Heart right ventricle (tissue), 16 donors: ENCODE measurements at regions not wholly inside any gene's neighbourhood (a gene's known extent, or its start where the extent isn't known, plus 50 kb on each side); places are given as distances from the start of the nearest gene placed in this dataset.

Experiments used
- ATAC-seq, 8 donors: fragments of 200-7000 bp; cut with Tn5 transposase; one replicate each; pipeline ENCODE4 v1.9.1; 2020; ENCODE audit warnings: mild to moderate bottlenecking in 8 of 8, moderate library complexity in 8 of 8, moderate number of reproducible peaks in 1 of 8
- DNase-seq, 2 donors: peaks; one replicate each; pipeline ENCODE4 v3.0.0-alpha.2; 2020
- H3K27ac ChIP-seq, 10 donors: fragments of 200-600 bp; sonication (generic) in 2 of 10; one replicate each; pipeline versions ENCODE4 v1.5.0 to v1.8.0; 2020 to 2022; ENCODE audit warnings: mild to moderate bottlenecking in 3 of 10
- H3K27me3 ChIP-seq, 7 donors: fragments of 200-600 bp; one replicate each; pipeline ENCODE4 v1.8.0; 2021 to 2022; ENCODE audit warnings: mild to moderate bottlenecking in 2 of 7
- H3K36me3 ChIP-seq, 9 donors: fragments of 200-600 bp; sonication (generic) in 1 of 9; one replicate each; pipeline versions ENCODE4 v1.5.0 to v1.8.0; 2020 to 2022; ENCODE audit warnings: mild to moderate bottlenecking in 2 of 9
- H3K4me1 ChIP-seq, 9 donors: fragments of 200-600 bp; sonication (generic) in 1 of 9; one replicate each; pipeline versions ENCODE4 v1.5.0 to v1.8.0; 2020 to 2022; ENCODE audit warnings: mild to moderate bottlenecking in 4 of 9
- H3K4me3 ChIP-seq, 10 donors: fragments of 200-600 bp; sonication (generic) in 2 of 10; one replicate each; pipeline versions ENCODE4 v1.5.0 to v1.8.0; 2020 to 2022; ENCODE audit warnings: mild to moderate bottlenecking in 7 of 10, moderate library complexity in 2 of 10
- H3K9me3 ChIP-seq, 11 donors: fragments of 200-600 bp in 10 of 11; sonication (generic) in 2 of 11; one replicate each; pipeline versions ENCODE4 v1.5.0 to v1.8.0; 2013 to 2022; ENCODE audit warnings: mild to moderate bottlenecking in 2 of 11, control low read depth in 1 of 11, moderate library complexity in 1 of 11
- CTCF ChIP-seq, 9 donors: fragments of 200-600 bp; sonication (generic) in 2 of 9; IDR thresholded peaks; one replicate each; pipeline versions ENCODE4 v1.5.0 to v1.8.0; 2021 to 2022; ENCODE audit warnings: antibody characterized with exemption in 9 of 9, mild to moderate bottlenecking in 5 of 9, moderate library complexity in 1 of 9
- WGBS, 2 donors: extraction: QIAGEN DNeasy Blood & Tissue Kit; methylation state at CpG; one replicate each; pipeline ENCODE4 v1.1.7; 2013; ENCODE audit warnings: inconsistent platforms in 1 of 2; 5-methylcytosine and 5-hydroxymethylcytosine counted together
- intact Hi-C, 10 donors: fragments of 100-400 bp; cut with DNase I; formaldehyde crosslinking; loops; one replicate each; pipeline versions ENCODE4 v1.11.1 to v1.14.2; 2022
- donor health status: Arrhythmogenic right ventricular cardiomyopathy.
- donor health status: ischemic (EF 13 %, LVEDD 7.1; RV severe dilation, severe dysfunction).
- donor health status: healthy with polysubstance abuse.
- donor health status: DM: no; HTN: yes; CAD: no.
- donor health status: DM: no; HTN: no; CAD: no.
- donor health status: ischemic (EF 25% LVEDD 6.9; RV normal size, moderate dysfunction).
- donor health status: ischemic (EF 25% LVEDD 5.7; RV mildly dilated, moderate dysfunction).
- donor health status: healthy.
- donor health status: DM: yes; HTN: yes; CAD: no.
- donor health status: Ischemic cardiomyopathy.
- donor health status: ischemic (EF 35%, LVEDD 5.7; RV mildly dilated, moderate dysfunction).
- donor health status: nonischemic (EF 11% LVEDD 7.7; RV severe dilation, severe dysfunction).
- donor health status: DM: yes; HTN: yes; CAD: no.
- donor health status: PGD.
- donor health status: ischemic (EF 29% LVEDD 5.4; RV normal size, mild dysfunction).
- donor health status: nonischemic (EF 23%, LVEDD 6.1; RV moderate dilation, normal function).

- intact Hi-C loops, result loop anchor here in 3 of 10 donors (10.0 kb wide), 1 partner anchor 592 kb away; no protein-coding TSS in a partner anchor
These were observed 177.5 kb downstream of the ANAPC1 start for GRCh38 chr2:111706481-111707001.

GRCh38 chr2:111707700-111708099 is 176.3 kb downstream of the ANAPC1 start:
- ATAC-seq, result no peak
- Histone ChIP-seq H3K4me1 (peaks cover 0 to 25% (median 8%) of the 10 kb centered on the region in 9 donors), H3K27ac (no peak overlapping the region), H3K4me3 (no peak overlapping the region), H3K27me3 (no peaks in the 10 kb centered on the region), H3K9me3 (peaks cover 0 to 6% (median 0%) of the 10 kb centered on the region in 11 donors), H3K36me3 (no peaks in the 10 kb centered on the region)
- 95 to 98% methylated on average over 7 of the region's 7 CpGs for WGBS, 2 donors
- TF ChIP-seq CTCF (IDR thresholded peaks at IDR 0.05), result no peak
- DNase-seq, result no peak
- intact Hi-C loops, result loop anchor here in 3 of 10 donors (10.0 kb wide), 1 partner anchor 593 kb away; no protein-coding TSS in a partner anchor

More at GRCh38 chr2:111706481-111707001, 177.5 kb downstream of the ANAPC1 start:
- TF ChIP-seq CTCF (IDR thresholded peaks at IDR 0.05), result no peak
- no peak overlapping the region for H3K27ac ChIP-seq
- H3K9me3 ChIP-seq, result no peaks in the 10 kb centered on the region
- H3K4me1 ChIP-seq, result peaks cover 0 to 37% (median 12%) of the 10 kb centered on the region in 9 donors
- no peak overlapping the region for H3K4me3 ChIP-seq
- no peaks in the 10 kb centered on the region for H3K27me3 ChIP-seq
- ATAC-seq (no peak), DNase-seq (no peak)
- WGBS, 2 donors, result 93 to 95% methylated on average over 9 of the region's 9 CpGs
- no peaks in the 10 kb centered on the region for H3K36me3 ChIP-seq

GRCh38 chr2:111708476-111709180 is 175.4 kb downstream of the ANAPC1 start:
- DNase-seq (no peak), ATAC-seq (no peak)
- peaks cover 0 to 24% (median 8%) of the 10 kb centered on the region in 9 donors for H3K4me1 ChIP-seq
- no peak for TF ChIP-seq CTCF (IDR thresholded peaks at IDR 0.05)
- H3K36me3 ChIP-seq, result no peaks in the 10 kb centered on the region
- 87 to 88% methylated on average over 4 of the region's 4 CpGs for WGBS, 2 donors
- peaks cover 0 to 6% (median 0%) of the 10 kb centered on the region in 11 donors for H3K9me3 ChIP-seq
- no peak overlapping the region for H3K27ac ChIP-seq
- intact Hi-C loops, result loop anchor here in 3 of 10 donors (10.0 kb wide), 1 partner anchor 594 kb away; no protein-coding TSS in a partner anchor
- no peaks in the 10 kb centered on the region for H3K27me3 ChIP-seq
- no peak overlapping the region for H3K4me3 ChIP-seq

GRCh38 chr2:111709321-111709720 is 174.7 kb downstream of the ANAPC1 start:
- Histone ChIP-seq H3K9me3 (peaks cover 0 to 6% (median 0%) of the 10 kb centered on the region in 11 donors), H3K4me3 (no peak overlapping the region), H3K36me3 (no peaks in the 10 kb centered on the region), H3K4me1 (peaks cover 0 to 24% (median 8%) of the 10 kb centered on the region in 9 donors), H3K27me3 (no peaks in the 10 kb centered on the region), H3K27ac (no peak overlapping the region)
- DNase-seq (no peak), ATAC-seq (no peak)
- no peak for TF ChIP-seq CTCF (IDR thresholded peaks at IDR 0.05)
- intact Hi-C loops, result loop anchor here in 3 of 10 donors (10.0 kb wide), 1 partner anchor 595 kb away; no protein-coding TSS in a partner anchor
- WGBS, 2 donors, result 87 to 91% methylated on average over 3 of the region's 3 CpGs
